HL-60 (cell line): ENCODE measurements at regions not wholly inside any gene's neighbourhood (a gene's known extent, or its start where the extent isn't known, plus 50 kb on each side); places are given as distances from the start of the nearest gene placed in this dataset.

Experiments used
- DNase-seq, 2 experiments: peaks; one replicate each; pipeline ENCODE4 v3.0.0-alpha.2; 2010 to 2020; ENCODE audit warnings: low read depth in 1 of 2, low spot score in 1 of 2
- H3K27ac ChIP-seq: fragments of 250-450 bp; sonication (Bioruptor Pico); replicated peaks from 2 replicates; pipeline ENCODE4 v1.5.1; 2020; ENCODE audit warnings: mild to moderate bottlenecking, moderate library complexity
- H3K27me3 ChIP-seq: fragments of 250-450 bp; sonication (Bioruptor Pico); 2 replicates; pipeline ENCODE4 v1.5.1; 2021; ENCODE audit warnings: mild to moderate bottlenecking, moderate library complexity; ENCODE audit not compliant: insufficient read depth, poor library complexity, severe bottlenecking
- H3K4me3 ChIP-seq: replicated peaks from 2 replicates; pipeline ENCODE4 v1.5.1; 2011; ENCODE audit warnings: mild to moderate bottlenecking, control low read depth, low read length; ENCODE audit not compliant: insufficient read depth
- GABPA ChIP-seq: IDR thresholded peaks from 2 replicates; pipeline ENCODE4 v1.6.1; 2012; ENCODE audit warnings: low read depth
- POLR2AphosphoS5 ChIP-seq: IDR thresholded peaks from 2 replicates; pipeline ENCODE4 v1.6.1; 2012; ENCODE audit warnings: low read depth
- SPI1 ChIP-seq: IDR thresholded peaks from 2 replicates; pipeline ENCODE4 v1.6.1; 2012; ENCODE audit warnings: low read depth, mild to moderate bottlenecking, borderline replicate concordance
- TF ChIP-seq, protein P1 (sequence below): IDR thresholded peaks from 2 replicates; pipeline ENCODE4 v1.6.1; 2012; ENCODE audit warnings: low read depth; ENCODE audit not compliant: insufficient replicate concordance
- TF ChIP-seq, protein P2 (sequence below): IDR thresholded peaks from one replicate; pipeline ENCODE4 v1.5.1; 2011; ENCODE audit warnings: low read length, control low read depth, inconsistent platforms; ENCODE audit not compliant: insufficient read depth

DNA sequence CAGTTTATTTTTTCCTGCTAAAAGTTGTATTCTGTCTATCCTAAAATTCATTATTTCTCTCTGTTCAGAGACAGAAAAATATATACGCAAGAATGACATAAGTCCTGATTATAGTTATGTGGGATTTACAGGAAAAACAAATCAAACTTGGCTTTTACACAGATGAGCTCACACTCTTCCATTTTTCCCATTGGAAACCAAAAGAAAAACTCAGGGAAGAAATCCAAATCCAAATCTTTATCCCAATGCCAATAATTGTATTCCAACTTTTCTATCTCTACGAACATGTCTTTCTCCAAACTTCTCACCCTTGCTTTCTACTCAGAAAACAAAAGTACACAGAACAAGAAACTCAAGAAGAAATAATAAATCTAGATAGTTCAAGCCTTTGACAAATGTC is 249.1 kb upstream of the TMEFF2 start:
- TF ChIP-seq, protein P1, sequence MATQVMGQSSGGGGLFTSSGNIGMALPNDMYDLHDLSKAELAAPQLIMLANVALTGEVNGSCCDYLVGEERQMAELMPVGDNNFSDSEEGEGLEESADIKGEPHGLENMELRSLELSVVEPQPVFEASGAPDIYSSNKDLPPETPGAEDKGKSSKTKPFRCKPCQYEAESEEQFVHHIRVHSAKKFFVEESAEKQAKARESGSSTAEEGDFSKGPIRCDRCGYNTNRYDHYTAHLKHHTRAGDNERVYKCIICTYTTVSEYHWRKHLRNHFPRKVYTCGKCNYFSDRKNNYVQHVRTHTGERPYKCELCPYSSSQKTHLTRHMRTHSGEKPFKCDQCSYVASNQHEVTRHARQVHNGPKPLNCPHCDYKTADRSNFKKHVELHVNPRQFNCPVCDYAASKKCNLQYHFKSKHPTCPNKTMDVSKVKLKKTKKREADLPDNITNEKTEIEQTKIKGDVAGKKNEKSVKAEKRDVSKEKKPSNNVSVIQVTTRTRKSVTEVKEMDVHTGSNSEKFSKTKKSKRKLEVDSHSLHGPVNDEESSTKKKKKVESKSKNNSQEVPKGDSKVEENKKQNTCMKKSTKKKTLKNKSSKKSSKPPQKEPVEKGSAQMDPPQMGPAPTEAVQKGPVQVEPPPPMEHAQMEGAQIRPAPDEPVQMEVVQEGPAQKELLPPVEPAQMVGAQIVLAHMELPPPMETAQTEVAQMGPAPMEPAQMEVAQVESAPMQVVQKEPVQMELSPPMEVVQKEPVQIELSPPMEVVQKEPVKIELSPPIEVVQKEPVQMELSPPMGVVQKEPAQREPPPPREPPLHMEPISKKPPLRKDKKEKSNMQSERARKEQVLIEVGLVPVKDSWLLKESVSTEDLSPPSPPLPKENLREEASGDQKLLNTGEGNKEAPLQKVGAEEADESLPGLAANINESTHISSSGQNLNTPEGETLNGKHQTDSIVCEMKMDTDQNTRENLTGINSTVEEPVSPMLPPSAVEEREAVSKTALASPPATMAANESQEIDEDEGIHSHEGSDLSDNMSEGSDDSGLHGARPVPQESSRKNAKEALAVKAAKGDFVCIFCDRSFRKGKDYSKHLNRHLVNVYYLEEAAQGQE, result no peak
- TF ChIP-seq, protein P2, sequence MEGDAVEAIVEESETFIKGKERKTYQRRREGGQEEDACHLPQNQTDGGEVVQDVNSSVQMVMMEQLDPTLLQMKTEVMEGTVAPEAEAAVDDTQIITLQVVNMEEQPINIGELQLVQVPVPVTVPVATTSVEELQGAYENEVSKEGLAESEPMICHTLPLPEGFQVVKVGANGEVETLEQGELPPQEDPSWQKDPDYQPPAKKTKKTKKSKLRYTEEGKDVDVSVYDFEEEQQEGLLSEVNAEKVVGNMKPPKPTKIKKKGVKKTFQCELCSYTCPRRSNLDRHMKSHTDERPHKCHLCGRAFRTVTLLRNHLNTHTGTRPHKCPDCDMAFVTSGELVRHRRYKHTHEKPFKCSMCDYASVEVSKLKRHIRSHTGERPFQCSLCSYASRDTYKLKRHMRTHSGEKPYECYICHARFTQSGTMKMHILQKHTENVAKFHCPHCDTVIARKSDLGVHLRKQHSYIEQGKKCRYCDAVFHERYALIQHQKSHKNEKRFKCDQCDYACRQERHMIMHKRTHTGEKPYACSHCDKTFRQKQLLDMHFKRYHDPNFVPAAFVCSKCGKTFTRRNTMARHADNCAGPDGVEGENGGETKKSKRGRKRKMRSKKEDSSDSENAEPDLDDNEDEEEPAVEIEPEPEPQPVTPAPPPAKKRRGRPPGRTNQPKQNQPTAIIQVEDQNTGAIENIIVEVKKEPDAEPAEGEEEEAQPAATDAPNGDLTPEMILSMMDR, result no peak
- TF ChIP-seq POLR2AphosphoS5 (no peak), GABPA (no peak), SPI1 (no peak)
- DNase-seq, result no peak
- Histone ChIP-seq H3K27me3 (no peaks in the 10 kb centered on the region), H3K4me3 (no peak overlapping the region), H3K27ac (no peak overlapping the region)

DNA sequence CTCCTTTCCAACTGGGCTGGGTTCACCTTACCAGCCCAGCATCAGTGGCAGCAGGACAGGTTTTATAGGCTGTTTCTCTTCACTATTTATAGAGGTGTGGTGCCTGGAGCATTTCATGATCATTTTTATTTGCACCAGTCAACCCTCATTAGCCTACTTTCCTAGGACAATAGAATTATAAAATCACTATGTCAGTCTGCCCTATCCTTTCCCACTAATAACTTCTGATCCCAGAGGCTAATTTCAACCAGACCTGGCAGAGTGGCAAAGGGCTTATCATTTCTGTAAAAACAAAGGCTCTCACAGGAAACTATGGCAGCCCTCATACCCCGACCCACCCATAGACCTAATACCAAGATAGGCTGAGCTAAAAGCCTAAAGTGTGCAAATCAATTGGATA is 243.5 kb upstream of the TMEFF2 start:
- no peak overlapping the region for H3K27ac ChIP-seq
- H3K27me3 ChIP-seq, result no peaks in the 10 kb centered on the region
- H3K4me3 ChIP-seq, result no peak overlapping the region
- no peak for DNase-seq
- TF ChIP-seq SPI1, result no peak
- TF ChIP-seq, protein P1, result no peak
- TF ChIP-seq, protein P2, result no peak
- no peak for TF ChIP-seq GABPA
- no peak for TF ChIP-seq POLR2AphosphoS5

DNA sequence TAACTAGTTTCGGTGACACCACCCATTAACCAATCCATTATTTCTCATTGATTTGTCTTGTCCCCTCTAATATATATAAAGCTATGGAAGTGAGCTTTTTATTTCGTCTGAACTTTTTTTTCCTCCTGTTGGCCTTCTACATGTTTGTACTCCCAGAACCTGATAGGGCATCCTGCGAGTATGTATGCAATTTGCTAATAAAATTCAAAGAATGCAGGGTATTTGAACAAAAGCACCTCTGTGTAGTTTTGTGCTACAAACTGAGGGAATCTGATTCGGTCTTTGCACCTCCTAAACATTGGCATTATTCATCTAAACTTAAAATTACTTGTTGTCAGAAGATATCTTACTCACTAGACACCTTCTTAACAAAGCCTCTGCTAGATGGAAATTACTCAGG is 242.9 kb upstream of the TMEFF2 start:
- Histone ChIP-seq H3K27me3 (no peaks in the 10 kb centered on the region), H3K27ac (no peak overlapping the region), H3K4me3 (no peak overlapping the region)
- TF ChIP-seq, protein P2, result no peak
- TF ChIP-seq GABPA (no peak), SPI1 (no peak), POLR2AphosphoS5 (no peak)
- TF ChIP-seq, protein P1, result no peak
- no peak for DNase-seq
